Ovary (tissue), 3 donors: ENCODE measurements at regions not wholly inside any gene's neighbourhood (a gene's known extent, or its start where the extent isn't known, plus 50 kb on each side); places are given as distances from the start of the nearest gene placed in this dataset.

Experiments
- CTCF ChIP-seq, 3 donors: fragments of 450-650 bp in 2 of 3; fragments of 200-600 bp in 1 of 3; IDR thresholded peaks; one replicate each; pipeline versions ENCODE4 v1.5.1 to v1.8.0; 2016 to 2022; ENCODE audit warnings: antibody characterized with exemption in 3 of 3, mild to moderate bottlenecking in 1 of 3
- POLR2A ChIP-seq: fragments of 450-650 bp; IDR thresholded peaks from one replicate; pipeline ENCODE4 v1.6.1; 2017; ENCODE audit warnings: antibody characterized with exemption, mild to moderate bottlenecking, moderate library complexity
- donor health status: DM: no; HTN: no; CAD: no.

GRCh38 chr6:125480571-125480970, 178.8 kb upstream of the HDDC2 start:
- TF ChIP-seq CTCF (IDR thresholded peaks at IDR 0.05), result no peak
- no peak for TF ChIP-seq POLR2A
